ENCODE measurements at regions not wholly inside any gene's neighbourhood (a gene's known extent, or its start where the extent isn't known, plus 50 kb on each side); places are given as distances from the start of the nearest gene placed in this dataset.

DNA sequence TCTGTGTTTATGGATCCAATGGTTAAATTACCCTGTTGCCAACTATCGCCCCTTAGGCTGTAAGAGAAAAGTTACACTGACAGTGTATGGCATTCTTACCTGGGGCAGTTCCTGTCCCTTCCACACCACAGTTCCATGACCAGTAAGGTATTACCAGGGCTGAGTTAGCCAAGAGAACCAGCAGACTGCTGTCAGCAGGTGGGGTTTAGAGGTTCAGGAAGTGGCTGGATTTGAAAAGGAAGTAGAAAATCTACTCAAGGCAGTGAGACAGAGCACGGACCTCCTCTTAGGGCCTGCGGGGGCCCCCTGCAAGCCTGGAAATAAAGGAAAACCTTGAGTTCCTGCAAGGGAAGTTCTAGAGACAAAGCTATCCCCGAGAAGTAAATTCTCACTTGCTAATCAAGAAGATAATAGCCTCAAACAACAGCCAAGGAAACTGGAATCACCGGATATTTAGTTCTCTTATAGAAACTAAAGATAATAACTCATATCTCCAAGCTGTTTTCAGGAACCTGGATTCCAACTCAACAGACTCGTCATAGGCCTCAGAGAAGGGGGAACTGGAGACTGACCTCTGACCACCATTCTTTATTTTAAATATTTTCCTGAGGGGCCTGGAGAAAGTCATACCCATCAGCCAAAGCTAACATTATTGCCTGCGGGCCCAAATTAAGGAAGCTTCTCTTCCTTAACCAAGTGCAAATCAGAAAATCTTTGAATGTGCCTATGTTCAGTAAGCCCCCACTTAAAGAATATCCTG lies 161.7 kb downstream of the ANXA2 start (continued):
- TF ChIP-seq, protein P1, sequence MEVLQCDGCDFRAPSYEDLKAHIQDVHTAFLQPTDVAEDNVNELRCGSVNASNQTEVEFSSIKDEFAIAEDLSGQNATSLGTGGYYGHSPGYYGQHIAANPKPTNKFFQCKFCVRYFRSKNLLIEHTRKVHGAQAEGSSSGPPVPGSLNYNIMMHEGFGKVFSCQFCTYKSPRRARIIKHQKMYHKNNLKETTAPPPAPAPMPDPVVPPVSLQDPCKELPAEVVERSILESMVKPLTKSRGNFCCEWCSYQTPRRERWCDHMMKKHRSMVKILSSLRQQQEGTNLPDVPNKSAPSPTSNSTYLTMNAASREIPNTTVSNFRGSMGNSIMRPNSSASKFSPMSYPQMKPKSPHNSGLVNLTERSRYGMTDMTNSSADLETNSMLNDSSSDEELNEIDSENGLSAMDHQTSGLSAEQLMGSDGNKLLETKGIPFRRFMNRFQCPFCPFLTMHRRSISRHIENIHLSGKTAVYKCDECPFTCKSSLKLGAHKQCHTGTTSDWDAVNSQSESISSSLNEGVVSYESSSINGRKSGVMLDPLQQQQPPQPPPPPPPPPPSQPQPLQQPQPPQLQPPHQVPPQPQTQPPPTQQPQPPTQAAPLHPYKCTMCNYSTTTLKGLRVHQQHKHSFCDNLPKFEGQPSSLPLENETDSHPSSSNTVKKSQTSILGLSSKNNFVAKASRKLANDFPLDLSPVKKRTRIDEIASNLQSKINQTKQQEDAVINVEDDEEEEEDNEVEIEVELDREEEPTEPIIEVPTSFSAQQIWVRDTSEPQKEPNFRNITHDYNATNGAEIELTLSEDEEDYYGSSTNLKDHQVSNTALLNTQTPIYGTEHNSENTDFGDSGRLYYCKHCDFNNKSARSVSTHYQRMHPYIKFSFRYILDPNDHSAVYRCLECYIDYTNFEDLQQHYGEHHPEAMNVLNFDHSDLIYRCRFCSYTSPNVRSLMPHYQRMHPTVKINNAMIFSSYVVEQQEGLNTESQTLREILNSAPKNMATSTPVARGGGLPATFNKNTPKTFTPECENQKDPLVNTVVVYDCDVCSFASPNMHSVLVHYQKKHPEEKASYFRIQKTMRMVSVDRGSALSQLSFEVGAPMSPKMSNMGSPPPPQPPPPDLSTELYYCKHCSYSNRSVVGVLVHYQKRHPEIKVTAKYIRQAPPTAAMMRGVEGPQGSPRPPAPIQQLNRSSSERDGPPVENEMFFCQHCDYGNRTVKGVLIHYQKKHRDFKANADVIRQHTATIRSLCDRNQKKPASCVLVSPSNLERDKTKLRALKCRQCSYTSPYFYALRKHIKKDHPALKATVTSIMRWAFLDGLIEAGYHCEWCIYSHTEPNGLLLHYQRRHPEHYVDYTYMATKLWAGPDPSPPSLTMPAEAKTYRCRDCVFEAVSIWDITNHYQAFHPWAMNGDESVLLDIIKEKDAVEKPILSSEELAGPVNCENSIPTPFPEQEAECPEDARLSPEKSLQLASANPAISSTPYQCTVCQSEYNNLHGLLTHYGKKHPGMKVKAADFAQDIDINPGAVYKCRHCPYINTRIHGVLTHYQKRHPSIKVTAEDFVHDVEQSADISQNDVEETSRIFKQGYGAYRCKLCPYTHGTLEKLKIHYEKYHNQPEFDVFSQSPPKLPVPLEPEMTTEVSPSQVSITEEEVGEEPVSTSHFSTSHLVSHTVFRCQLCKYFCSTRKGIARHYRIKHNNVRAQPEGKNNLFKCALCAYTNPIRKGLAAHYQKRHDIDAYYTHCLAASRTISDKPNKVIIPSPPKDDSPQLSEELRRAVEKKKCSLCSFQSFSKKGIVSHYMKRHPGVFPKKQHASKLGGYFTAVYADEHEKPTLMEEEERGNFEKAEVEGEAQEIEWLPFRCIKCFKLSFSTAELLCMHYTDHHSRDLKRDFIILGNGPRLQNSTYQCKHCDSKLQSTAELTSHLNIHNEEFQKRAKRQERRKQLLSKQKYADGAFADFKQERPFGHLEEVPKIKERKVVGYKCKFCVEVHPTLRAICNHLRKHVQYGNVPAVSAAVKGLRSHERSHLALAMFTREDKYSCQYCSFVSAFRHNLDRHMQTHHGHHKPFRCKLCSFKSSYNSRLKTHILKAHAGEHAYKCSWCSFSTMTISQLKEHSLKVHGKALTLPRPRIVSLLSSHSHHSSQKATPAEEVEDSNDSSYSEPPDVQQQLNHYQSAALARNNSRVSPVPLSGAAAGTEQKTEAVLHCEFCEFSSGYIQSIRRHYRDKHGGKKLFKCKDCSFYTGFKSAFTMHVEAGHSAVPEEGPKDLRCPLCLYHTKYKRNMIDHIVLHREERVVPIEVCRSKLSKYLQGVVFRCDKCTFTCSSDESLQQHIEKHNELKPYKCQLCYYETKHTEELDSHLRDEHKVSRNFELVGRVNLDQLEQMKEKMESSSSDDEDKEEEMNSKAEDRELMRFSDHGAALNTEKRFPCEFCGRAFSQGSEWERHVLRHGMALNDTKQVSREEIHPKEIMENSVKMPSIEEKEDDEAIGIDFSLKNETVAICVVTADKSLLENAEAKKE (CRISPR knock-in tag; IDR thresholded peaks at IDR 0.05), result no peak
- TF ChIP-seq ZNF114 (CRISPR knock-in tag; IDR thresholded peaks at IDR 0.05) (no peak), STAT1 (IDR thresholded peaks at IDR 0.05; ENCODE audit: unreplicated experiment) (no peak), EZH2phosphoT487 (IDR thresholded peaks at IDR 0.05; ENCODE audit: unreplicated experiment) (no peak), EZH2 (IDR thresholded peaks at IDR 0.05; ENCODE audit: low read depth, unreplicated experiment) (no peak)

- ATAC-seq, result no peak
- H2AFZ ChIP-seq, result no peak overlapping the region
- H3K9me2 ChIP-seq (ENCODE audit: insufficient read depth), result no peaks in the 10 kb centered on the region
- H3K79me2 ChIP-seq (replicated peaks; ENCODE audit: insufficient read depth), result no peaks in the 10 kb centered on the region
- H3K27me3 ChIP-seq (ENCODE audit: insufficient read depth), result no peaks in the 10 kb centered on the region
- no peak overlapping the region for H3K27ac ChIP-seq (ENCODE audit: low read depth)
- H3K4me2 ChIP-seq, result no peak overlapping the region
- no peak overlapping the region for H3K4me3 ChIP-seq
- peaks cover 1% of the 10 kb centered on the region for H3K27me3 Mint-ChIP-seq (ENCODE audit: insufficient read depth, low read depth, poor library complexity)
- peaks cover 3% of the 10 kb centered on the region; the same call in 1 of the 3 replicates for H3K9me3 Mint-ChIP-seq
- H3K36me3 ChIP-seq (ENCODE audit: insufficient read depth), result no peaks in the 10 kb centered on the region
- H3K36me3 Mint-ChIP-seq (ENCODE audit: low read depth), result no peaks in the 10 kb centered on the region
- H4K20me1 ChIP-seq (replicated peaks; ENCODE audit: insufficient read depth), result no peaks in the 10 kb centered on the region
- DNase-seq (ENCODE audit: low spot score), result no peak
- H3K4me1 ChIP-seq (ENCODE audit: insufficient read depth), result peaks cover 3% of the 10 kb centered on the region; the same call in 1 of the 2 replicates
- peaks cover 4% of the 10 kb centered on the region; the same call in 2 of the 3 replicates for H3K4me1 Mint-ChIP-seq
- no peak overlapping the region for H3K4me3 Mint-ChIP-seq
- H3F3A ChIP-seq (replicated peaks; ENCODE audit: low read depth), result no peaks in the 10 kb centered on the region
- no peak overlapping the region for H3K27ac Mint-ChIP-seq
- TF ChIP-seq EZH2 (IDR thresholded peaks at IDR 0.05; ENCODE audit: low read depth, unreplicated experiment) (no peak), ZNF331 (CRISPR knock-in tag; IDR thresholded peaks at IDR 0.05; ENCODE audit: low read depth) (no peak), CREB1 (CRISPR knock-in tag; IDR thresholded peaks at IDR 0.05; ENCODE audit: low read depth) (no peak), NANOG (IDR thresholded peaks at IDR 0.05; ENCODE audit: borderline replicate concordance) (no peak), REST (IDR thresholded peaks at IDR 0.05; ENCODE audit: unreplicated experiment) (no peak), CTCF (conservative IDR thresholded peaks at IDR 0.05; ENCODE audit: low read depth in 2 of 2) (no peak)
Observed at GRCh38 chr15:60237446-60237845, 160.3 kb downstream of the ANXA2 start.
